DMS153 (cell line): ENCODE measurements at regions not wholly inside any gene's neighbourhood (a gene's known extent, or its start where the extent isn't known, plus 50 kb on each side); places are given as distances from the start of the nearest gene placed in this dataset.
"Not testable (repeated sequence)": the region's sequence is repeated elsewhere in the genome, so short reads cannot be mapped to it uniquely, and the experiment has no call there.

Experiments
- DNase-seq: peaks from one replicate; lab custom pipeline; 2025; lab: John Stamatoyannopoulos, UW

DNA sequence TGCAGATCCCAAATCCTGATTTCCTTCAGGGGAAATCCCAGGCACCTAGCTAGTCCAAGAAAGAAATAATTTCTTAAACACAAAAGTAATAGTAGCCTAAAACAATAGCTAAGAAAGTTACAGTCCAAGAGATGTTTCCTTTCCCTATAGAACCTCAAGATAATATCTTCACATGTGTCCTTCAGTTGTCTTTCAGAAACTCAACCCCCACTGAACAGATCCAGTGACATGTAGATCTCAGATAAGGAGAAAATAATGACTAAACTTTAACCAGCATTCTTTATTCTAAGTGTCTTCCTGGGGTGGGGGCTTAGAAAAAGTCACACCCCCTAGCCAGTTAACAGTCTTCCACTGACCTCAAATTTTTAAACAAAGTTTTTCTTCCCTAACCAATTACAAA, 131.3 kb upstream of the ADRA1B start:
- DNase-seq, result no peak

DNA sequence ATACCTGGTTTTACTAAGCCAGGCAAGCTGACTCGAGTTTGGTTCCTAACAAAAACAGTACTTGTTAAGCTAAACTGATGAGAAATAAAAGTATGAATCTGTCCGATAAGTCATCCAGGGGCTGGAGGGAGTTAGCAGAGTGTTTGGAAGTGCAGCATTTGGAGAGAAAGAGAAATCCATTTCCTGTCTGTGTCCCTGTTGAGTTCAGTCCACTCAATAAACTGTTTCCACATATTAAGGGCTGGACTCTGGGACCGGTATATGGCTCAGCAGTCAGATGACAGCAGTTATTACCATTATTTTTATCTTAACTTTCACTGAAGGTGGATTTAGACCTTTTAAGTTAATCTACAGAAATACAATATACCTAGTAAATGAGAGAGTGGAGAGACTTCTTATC, 130.6 kb upstream of the ADRA1B start:
- DNase-seq, result no peak

DNA sequence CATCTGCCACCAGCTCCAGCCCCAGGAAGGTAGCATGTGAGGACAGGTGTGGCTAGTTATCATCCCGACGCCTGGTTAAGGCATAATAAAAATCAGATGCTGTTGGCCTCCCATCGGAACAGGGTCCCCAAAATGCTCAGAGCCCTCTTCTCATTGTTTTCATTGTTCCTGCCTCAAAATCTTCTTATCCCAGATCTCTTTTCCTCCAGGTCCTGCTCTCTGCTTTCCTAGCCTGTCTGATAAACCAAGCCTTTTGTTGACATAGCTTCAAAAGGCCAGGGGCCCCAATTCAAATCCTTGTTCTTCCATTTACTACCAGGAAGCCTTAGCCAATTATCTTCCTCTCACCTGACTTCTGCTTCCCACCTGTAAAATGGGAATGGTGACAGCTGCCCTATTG, 130.1 kb upstream of the ADRA1B start:
- no peak for DNase-seq

- no peak for DNase-seq
Observed at GRCh38 chr5:159786901-159787691, 129.2 kb upstream of the ADRA1B start.

- no peak for DNase-seq
Observed at GRCh38 chr5:159787837-159788236, 128.4 kb upstream of the ADRA1B start.

DNA sequence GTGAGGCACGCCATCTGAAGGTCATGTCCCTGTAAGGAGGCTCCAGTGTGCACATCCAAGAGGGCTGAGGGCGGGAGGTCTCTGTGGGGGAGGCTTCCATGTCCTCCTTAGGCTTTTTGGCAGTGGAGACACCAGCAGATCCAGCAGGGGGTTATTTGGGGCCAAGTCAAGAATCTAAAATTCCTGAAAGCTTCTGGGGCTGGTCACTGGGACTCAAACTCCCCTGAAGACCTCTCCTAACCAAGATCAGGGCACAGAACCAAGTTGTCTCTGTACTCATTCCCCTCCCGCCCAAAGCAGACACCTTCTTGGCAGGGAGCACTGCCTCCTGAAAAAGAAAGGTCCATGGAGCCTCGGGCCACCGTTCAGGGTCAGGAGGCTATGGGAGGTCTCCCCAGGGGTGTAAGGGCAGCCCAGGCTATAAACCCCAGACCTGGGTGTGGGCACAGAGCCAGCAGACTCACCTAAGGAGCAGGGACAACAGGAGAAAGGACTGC, 127.4 kb upstream of the ADRA1B start:
- no peak for DNase-seq

DNA sequence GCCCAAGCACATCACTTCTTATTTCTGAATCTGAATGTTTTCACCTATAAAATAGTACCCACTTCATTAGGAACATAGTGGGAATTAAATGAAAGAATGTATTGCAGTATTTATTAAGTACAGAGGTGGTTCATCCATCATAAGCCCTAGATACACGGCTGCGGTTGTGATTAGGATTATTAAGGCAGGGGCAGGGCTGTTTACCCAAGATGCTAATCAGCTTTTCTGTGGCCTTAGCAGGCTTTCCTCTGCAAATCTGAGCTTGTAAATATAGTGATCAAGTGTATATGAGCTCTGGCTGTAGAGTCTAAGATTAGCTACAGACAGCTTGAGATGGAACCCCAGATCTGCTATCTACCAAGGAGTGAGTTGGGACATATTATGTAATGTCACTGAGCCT, 124.1 kb upstream of the ADRA1B start:
- no peak for DNase-seq

DNA sequence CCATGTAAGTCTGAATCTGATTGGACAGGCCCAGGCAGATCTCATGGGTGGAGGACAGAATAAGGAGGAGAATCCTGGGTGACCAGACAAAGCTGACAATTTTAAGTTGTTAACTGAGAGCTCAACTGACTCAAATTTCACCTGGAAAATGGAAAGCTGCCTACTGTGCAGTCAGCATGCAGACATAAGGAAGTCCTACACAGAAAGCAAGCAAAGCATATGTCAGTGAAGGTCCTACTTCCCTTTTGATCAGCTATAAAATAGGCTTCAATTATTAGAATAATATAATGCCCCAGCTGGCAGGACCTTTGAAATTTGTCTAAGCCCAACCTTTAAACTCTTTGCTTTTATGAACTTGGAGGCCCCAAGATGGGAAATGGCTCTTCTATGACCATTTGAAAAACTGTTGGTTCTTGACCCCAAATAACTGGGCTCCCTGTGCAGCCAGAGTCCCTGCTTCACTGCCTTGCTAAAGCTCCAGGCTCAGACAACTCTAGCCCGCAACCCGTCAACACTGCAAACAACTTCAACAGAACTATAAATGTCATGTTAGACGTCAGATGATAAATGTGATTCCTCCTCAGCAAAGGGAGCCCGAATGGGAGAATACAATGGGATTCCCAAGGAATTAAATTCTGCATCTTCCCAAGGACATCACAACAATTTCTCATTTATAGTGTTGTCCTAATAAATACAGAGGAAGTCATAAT, 118.9 kb upstream of the ADRA1B start:
- DNase-seq, result no peak

- DNase-seq, result no peak
Observed at GRCh38 chr5:159799701-159800100, 116.6 kb upstream of the ADRA1B start.

DNA sequence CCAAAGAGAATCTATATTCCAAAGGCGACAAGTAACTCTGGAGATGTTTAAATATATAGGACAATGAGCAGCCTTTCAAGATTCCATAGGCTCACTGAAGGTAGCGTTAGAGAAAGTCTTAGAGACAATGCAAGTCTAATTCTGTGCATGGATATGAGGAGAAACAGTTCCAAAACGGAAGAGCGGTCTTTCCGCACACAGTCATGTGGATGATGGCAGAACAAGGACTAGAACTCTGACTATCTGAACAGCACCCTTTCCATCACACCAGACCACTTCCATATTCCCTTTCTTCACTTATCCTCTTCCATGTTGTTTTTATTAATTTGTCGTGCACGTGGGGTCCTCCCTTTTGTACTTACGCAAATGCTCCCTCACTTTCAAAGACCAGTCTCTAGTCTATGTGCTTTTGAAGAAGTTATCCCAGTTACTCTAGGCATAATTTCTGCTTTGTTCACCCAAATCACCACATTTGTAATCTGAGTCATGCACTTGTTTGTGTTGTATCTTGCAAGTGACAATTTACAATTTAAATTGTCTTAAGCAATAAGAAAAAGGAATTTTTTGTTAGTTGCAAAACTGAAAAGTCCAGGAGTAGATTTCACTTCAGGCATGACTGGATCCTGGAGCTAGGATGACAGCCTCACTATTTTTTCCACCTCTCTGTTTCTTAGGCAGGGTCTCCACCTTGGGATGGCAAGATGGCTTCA, 116.0 kb upstream of the ADRA1B start:
- DNase-seq, result no peak

GRCh38 chr5:159801303-159801702, 115.0 kb upstream of the ADRA1B start:
- no peak for DNase-seq

GRCh38 chr5:159802661-159803060, 113.6 kb upstream of the ADRA1B start:
- DNase-seq, result no peak

GRCh38 chr5:159804121-159804520, 112.2 kb upstream of the ADRA1B start:
- DNase-seq, result no peak

GRCh38 chr5:159805021-159805420, 111.3 kb upstream of the ADRA1B start:
- no peak for DNase-seq

DNA sequence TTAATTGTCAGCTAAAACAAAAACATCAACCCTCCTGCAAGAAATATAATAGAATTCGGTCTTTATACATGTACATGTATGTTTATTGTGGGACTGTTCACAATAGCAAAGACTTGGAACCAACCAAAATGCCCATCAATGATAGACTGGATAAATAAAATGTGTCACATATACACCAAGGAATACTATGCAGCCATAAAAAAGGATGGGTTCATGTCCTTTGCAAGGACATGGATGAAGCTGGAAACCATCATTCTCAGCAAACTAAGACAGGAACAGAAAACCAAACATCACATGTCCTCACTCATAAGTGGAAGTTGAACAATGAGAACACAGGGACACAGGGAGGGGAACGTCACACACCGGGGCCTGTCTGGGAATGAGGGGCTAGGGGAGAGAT, 109.1 kb upstream of the ADRA1B start:
- DNase-seq, result not testable (repeated sequence)

DNA sequence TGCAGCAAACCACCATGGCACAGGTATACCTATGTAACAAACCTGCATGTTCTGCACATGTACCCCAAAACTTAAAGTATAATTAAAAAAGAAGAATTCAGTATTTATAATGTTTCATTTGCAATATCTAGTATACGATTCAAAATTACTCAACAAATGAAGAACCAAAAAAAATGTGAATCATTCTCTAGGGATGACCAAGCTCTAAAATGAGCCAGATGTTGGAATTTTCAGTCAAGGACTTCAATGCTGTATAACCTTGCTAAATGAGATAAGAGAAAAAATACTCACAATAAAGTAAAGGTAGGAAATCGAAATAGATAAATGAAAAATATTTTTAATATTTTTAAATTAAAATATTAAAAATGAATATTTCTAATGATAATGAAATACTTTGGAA, 108.7 kb upstream of the ADRA1B start:
- DNase-seq, result no peak

GRCh38 chr5:159811712-159812111, 104.6 kb upstream of the ADRA1B start:
- no peak for DNase-seq

GRCh38 chr5:159812759-159813158, 103.5 kb upstream of the ADRA1B start:
- DNase-seq, result not testable (repeated sequence)

DNA sequence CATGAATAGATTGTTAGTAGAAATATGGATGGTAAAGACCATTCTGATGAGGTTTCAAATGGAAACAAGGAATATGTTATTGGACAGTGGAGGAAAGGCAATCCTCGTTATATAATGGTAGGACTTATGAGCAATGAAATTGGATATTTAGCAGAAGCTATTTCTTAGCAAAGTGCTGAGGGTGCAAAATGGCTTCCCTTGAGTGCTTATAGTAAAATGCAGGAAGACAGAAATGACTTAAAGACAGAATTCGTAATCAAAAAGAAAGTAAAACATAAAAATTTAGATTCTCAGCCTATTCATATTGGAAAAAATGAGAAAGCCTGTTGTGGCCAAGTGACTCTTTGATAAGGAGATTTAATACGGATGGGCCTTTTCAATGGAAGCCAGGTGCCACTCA, 102.1 kb upstream of the ADRA1B start:
- DNase-seq, result no peak

DNA sequence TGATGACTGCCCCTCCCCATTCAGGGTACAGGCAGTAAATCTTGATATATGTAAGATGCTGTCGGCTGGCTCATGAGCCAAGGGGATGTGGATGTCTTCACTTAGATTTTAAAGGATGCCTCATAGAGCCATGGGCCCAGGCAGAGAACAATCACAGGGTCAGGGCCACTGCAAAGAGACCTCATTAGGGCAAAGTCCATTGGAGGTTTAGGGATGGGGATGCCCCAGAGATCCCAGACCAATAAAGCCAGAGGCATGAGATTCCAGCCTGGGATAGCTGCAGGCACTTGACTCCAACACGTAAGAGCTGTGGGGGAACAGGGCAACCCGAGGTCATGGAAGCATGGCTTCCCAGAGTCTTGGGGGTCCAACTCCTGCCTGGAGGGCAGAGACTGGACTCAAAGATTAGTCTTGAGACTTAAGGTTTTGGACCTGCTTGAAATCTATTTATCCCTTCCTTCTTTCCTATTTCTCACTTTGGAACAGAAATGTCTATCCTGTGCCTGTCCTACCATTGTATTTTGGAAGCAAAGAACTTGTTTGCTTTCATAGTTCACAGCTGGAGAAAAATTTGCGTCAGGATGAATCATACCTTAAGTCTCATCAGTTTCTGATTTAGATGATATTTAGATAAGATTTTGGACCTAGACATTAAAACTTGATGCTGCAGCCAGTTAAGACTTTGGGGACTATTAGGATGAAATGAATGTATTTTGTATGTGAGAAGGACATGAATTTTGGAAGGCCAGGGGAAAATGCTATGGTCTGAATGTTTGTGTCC, 101.3 kb upstream of the ADRA1B start:
- DNase-seq, result no peak

GRCh38 chr5:159817262-159818029, 98.8 kb upstream of the ADRA1B start:
- no peak for DNase-seq
